NOMO-1 treated with dmso at 0.1 percent for 144 hours (cell line): ENCODE measurements at regions not wholly inside any gene's neighbourhood (a gene's known extent, or its start where the extent isn't known, plus 50 kb on each side); places are given as distances from the start of the nearest gene placed in this dataset.
A peak's percentile ranks its signal among the peaks of the same experiment; 100 is the strongest.

ENCODE experiments used
- DNase-seq: peaks from one replicate; lab custom pipeline; 2025; ENCODE audit not compliant: unreplicated experiment; lab: John Stamatoyannopoulos, UW

DNA sequence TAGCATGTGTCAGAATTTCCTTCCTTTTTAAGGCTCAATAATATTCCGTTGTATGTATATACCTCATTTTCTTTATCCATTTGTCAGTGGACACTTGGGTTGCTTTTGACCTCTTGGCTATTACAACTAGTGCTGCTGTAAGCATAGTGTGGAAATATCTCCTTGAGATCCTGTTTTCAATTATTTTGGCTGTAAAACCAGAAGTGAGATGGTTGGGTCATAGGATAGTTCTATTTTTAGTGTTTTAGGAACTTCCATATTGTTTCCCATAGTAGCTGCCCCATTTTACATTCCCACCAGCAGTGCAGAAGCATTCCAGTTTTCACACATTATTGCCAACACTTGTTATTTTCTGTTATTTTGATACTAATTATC, 70.4 kb upstream of the C15orf39 start:
- peak; percentile 19 for DNase-seq

GRCh38 chr15:75134748-75135147, 66.9 kb upstream of the C15orf39 start:
- DNase-seq: no peak

DNA sequence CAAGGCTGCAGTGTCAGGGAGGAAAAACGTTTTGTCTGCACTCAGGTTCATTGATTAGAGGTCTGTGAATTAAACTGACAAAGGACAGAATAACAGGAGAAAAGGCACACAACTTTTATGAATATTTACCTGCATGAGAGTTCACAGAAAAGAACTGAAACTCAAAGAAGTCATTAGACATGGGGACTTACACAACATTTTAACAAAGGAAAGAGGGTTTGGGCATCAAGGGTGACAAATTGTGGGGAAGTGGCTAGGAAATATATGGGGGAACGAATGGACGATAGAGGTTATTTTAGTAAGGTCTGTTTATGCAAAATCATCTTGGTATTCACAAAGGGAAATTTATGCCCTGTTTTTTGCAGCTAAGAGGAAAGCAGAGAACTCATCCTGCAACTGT, 65.6 kb upstream of the C15orf39 start:
- peak; percentile 39 for DNase-seq

- no peak for DNase-seq
Observed at GRCh38 chr15:75136758-75137157, 64.9 kb upstream of the C15orf39 start.

DNA sequence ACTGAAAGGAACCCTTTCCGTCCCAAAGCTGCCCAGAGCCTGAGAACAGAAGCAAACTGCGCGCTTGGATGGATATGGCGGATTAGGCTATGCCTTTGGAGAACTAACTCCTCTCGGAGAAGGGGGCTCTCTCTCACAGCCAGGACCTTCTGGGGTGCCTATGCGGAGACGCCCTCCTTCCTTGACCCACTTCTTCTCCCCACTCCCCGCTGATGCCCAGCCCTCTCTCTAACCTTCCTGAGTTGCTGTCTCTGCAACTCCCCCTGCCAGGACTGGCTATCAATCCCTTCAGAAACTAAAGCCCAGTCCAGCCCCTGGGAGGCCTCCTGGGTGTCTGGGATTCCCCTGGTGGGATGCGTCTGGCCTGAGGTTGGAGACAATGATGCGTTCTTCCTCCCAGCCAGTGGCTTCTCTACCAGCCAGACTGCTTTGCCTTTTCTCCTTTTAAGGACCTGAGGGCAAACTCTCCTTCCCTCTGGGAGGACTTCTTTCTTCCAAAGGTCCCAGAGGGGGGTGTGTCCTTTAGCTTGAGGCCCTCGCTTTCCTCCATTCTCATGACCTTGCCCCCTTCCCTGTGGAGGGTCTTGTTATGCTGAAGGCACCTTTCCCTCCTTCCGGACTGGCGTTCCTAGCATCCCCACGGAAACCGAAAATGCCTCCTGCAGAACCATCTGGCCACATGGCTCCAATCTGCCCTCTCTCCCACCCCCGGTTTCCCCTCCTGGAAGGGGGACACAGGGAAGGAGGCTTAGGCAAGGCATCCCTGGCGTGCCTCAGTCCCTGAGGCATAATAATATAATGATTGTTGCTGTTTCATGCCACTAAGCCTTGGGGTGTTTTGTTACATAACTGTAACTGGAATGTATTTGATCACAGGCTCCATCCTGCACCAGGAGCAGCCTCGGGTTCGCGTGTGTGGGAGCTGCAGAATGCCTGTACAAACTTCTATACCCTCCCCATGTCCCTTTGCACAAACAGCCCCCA, 63.4 kb upstream of the C15orf39 start:
- DNase-seq: no peak

- DNase-seq: no peak
Observed at GRCh38 chr15:75140080-75140879, 61.4 kb upstream of the C15orf39 start.

- DNase-seq: no peak
Observed at GRCh38 chr15:75142499-75142898, 59.2 kb upstream of the C15orf39 start.

GRCh38 chr15:75143738-75144334, 57.8 kb upstream of the C15orf39 start:
- no peak for DNase-seq

DNA sequence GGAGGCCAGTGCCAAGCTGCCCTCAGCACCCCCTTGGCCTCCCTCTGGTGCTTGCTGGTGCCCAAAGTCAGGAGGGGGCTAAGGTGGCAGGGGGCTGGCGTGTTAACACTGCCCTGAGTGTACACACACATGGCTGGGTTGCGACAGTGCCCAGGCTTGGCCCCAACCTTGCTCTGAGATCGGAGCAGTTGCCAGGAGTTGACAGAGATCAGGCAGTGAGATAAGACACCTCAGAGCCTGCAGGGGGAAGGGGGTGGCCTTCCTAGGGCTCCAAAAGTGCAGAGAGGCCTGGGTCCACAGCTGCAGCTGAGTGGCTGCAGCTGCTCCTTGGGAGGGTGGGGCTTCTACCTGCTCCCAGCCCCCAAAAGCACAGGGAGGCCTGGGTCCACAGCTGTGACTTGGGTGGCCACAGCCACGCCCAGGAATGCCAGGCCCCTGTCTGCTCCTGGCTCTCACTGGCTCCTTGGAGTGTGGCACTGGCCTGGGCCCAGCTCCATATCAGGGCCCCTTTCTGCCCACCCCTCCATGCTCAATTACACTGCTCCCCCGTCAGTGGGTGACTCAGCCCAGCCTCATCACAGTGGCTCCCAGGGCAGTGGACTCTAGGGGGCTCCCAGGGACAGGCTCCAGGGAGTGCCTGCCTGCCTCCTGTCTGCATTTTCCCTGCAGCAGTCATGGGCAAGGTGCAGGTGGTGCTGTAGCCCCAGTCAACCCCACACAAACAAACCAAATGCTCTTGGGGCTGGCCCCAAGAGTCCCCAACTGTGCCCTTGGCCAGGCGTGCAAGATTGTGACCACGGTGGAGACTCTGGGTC, 56.4 kb upstream of the C15orf39 start:
- no peak for DNase-seq

GRCh38 chr15:75148280-75148679, 53.4 kb upstream of the C15orf39 start:
- no peak for DNase-seq

DNA sequence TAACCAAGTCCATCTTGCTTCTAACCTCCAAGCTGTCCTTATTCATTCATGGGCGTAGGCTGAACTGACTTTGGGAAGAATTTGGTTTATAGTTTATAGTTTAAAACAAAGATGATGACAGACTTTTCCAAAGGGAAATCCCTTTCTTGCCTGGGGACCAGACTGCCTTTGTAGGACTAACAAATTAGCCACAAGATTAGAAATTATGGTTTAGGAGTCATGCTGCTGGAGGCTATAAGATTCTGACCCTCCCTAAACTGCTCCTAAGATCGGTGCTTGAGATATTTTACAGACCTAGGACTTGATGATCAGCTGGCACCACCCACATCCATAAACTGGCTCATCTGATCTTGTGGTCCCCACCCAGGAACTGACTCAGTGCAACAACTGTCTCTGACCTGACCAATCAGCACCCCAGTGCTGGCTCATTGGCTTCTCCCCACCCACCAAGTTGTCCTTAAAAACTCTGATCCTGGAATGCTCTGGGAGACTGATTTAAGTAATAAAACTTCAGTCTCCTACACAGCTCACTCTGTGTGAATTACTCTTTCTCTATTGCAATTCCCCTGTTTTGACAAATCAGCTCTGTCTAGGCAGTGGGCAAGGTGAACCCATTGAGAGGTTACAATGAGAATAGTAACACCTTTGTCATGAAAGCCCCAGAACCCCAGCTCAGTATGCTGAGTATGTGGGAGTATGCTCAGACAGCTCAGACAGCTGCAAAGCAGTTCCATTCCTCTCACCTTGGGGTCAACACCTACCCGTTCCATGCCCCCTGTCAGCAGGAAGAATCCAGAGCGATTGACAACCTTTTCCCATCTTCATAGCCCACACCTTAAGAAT, 51.6 kb upstream of the C15orf39 start:
- no peak for DNase-seq

DNA sequence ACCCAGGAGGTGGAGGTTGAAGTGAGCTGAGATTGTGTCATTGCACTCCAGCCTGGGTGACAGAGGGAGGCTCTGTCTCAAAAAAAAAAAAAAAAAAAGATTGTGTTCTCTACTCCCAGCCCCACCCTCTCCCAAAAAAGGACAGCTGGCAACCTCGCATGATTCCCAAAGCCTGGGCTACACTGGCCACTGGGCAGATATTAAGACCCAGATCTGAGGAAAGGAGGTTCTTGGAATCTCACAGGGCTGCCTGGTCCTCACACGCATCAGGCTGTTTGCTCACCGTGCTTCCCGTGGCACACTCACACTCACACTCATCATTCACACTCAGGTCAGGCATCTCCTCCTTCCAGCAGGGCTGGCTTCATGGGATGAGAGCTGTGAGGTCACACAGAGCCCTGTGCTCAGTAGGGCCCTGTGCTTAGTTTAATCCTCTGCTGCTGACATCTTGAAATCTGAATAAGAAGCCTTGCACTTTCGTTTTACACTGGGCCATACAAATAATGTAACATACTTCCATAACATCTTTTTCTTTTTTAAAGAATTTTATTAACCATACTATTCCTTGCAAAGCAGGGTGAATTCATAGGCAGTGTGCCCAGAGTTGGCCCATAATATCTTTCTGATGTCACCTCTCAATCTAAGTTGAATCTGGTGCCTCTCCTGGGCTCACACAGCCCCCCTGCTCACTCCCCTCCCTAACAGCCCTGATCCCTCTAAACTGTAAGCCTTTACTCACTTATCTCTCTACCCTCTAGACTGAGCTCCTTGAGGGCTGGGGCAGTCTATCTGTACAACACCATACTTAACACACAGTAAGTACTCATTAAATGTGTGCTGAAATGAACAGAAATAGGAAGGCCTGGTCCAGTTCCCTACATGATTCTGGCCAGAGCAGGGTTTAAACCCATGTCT, 50.2 kb upstream of the C15orf39 start:
- DNase-seq: no peak
